ENCODE measurements at regions not wholly inside any gene's neighbourhood (a gene's known extent, or its start where the extent isn't known, plus 50 kb on each side); places are given as distances from the start of the nearest gene placed in this dataset.
"Not testable (repeated sequence)": the region's sequence is repeated elsewhere in the genome, so short reads cannot be mapped to it uniquely, and the experiment has no call there.

GRCh38 chr1:184889166-184889565 is 85.1 kb downstream of the NIBAN1 start:
- in situ Hi-C loops (cut with MboI; ENCODE audit: low sequenced_read_pairs) = no loop called here

GRCh38 chr1:184888505-184888904 is 85.8 kb downstream of the NIBAN1 start:
- in situ Hi-C loops (cut with MboI; ENCODE audit: low sequenced_read_pairs) = no loop called here

- in situ Hi-C loops (cut with MboI; ENCODE audit: low sequenced_read_pairs) = no loop called here
These were observed 91.1 kb downstream of the NIBAN1 start for GRCh38 chr1:184882957-184883815.

GRCh38 chr1:184881941-184882913 is 92.1 kb downstream of the NIBAN1 start:
- in situ Hi-C loops (cut with MboI; ENCODE audit: low sequenced_read_pairs) = no loop called here

GRCh38 chr1:184879876-184880557 is 94.3 kb downstream of the NIBAN1 start:
- in situ Hi-C loops (cut with MboI; ENCODE audit: low sequenced_read_pairs) = no loop called here

- in situ Hi-C loops (cut with MboI; ENCODE audit: low sequenced_read_pairs) = no loop called here
These were observed 95.7 kb downstream of the NIBAN1 start for GRCh38 chr1:184878602-184879001.

- in situ Hi-C loops (cut with MboI; ENCODE audit: low sequenced_read_pairs) = no loop called here
These were observed 96.3 kb downstream of the NIBAN1 start for GRCh38 chr1:184878002-184878401.

- in situ Hi-C loops (cut with MboI; ENCODE audit: low sequenced_read_pairs) = not testable (repeated sequence)
These were observed 98.3 kb downstream of the NIBAN1 start for GRCh38 chr1:184876015-184876414.

- in situ Hi-C loops (cut with MboI; ENCODE audit: low sequenced_read_pairs) = no loop called here
These were observed 99.1 kb downstream of the NIBAN1 start for GRCh38 chr1:184875218-184875617.

- in situ Hi-C loops (cut with MboI; ENCODE audit: low sequenced_read_pairs) = no loop called here
These were observed 104.0 kb downstream of the NIBAN1 start for GRCh38 chr1:184870319-184870718.

- in situ Hi-C loops (cut with MboI; ENCODE audit: low sequenced_read_pairs) = no loop called here
These were observed 106.2 kb downstream of the NIBAN1 start for GRCh38 chr1:184867866-184868689.

GRCh38 chr1:184866991-184867788 is 107.1 kb downstream of the NIBAN1 start:
- in situ Hi-C loops (cut with MboI; ENCODE audit: low sequenced_read_pairs) = no loop called here

GRCh38 chr1:184866586-184866985 is 107.7 kb downstream of the NIBAN1 start:
- in situ Hi-C loops (cut with MboI; ENCODE audit: low sequenced_read_pairs) = no loop called here

- in situ Hi-C loops (cut with MboI; ENCODE audit: low sequenced_read_pairs) = no loop called here
These were observed 108.5 kb downstream of the NIBAN1 start for GRCh38 chr1:184865831-184866230.

- in situ Hi-C loops (cut with MboI; ENCODE audit: low sequenced_read_pairs) = no loop called here
These were observed 107.2 kb upstream of the EDEM3 start for GRCh38 chr1:184861755-184862336.

- in situ Hi-C loops (cut with MboI; ENCODE audit: low sequenced_read_pairs) = no loop called here
These were observed 106.5 kb upstream of the EDEM3 start for GRCh38 chr1:184860985-184861754.

- in situ Hi-C loops (cut with MboI; ENCODE audit: low sequenced_read_pairs) = no loop called here
These were observed 105.9 kb upstream of the EDEM3 start for GRCh38 chr1:184860535-184860934.

- in situ Hi-C loops (cut with MboI; ENCODE audit: low sequenced_read_pairs) = no loop called here
These were observed 104.9 kb upstream of the EDEM3 start for GRCh38 chr1:184859381-184860105.

All from hTERT RPE-1 (cell line).